ENCODE measurements at regions not wholly inside any gene's neighbourhood (a gene's known extent, or its start where the extent isn't known, plus 50 kb on each side); places are given as distances from the start of the nearest gene placed in this dataset.

GRCh38 chr1:214202992-214203391, 78.0 kb upstream of the SMYD2 start:
- no peak for ATAC-seq
- no peaks in the 10 kb centered on the region for H3K9me3 ChIP-seq

GRCh38 chr1:214205053-214205452, 75.9 kb upstream of the SMYD2 start:
- Histone ChIP-seq H3K36me3 (replicated peaks in 1 of 2; ENCODE audit: insufficient read depth in 1 of 2, low read depth in 2 of 2) (no peaks in the 10 kb centered on the region), H3K27me3 (no peaks in the 10 kb centered on the region), H3K9me3 (no peaks in the 10 kb centered on the region), H3K4me1 (no peaks in the 10 kb centered on the region), H3K27ac (no peak overlapping the region), H3K4me3 (no peak overlapping the region)
- DNase-seq (no peak), ATAC-seq (no peak)
- intact Hi-C loops (cut with DNase I), result no loop called here
- TF ChIP-seq CTCF (IDR thresholded peaks at IDR 0.05) (no peak), POLR2A (IDR thresholded peaks at IDR 0.05) (no peak)
- 65 to 73% methylated on average over 8 of the region's 8 CpGs for WGBS, 2 donors

More at GRCh38 chr1:214202992-214203391, 78.0 kb upstream of the SMYD2 start:
- intact Hi-C loops (cut with DNase I), result no loop called here
- H3K27me3 ChIP-seq, result no peaks in the 10 kb centered on the region
- no peak for TF ChIP-seq POLR2A (IDR thresholded peaks at IDR 0.05)
- DNase-seq, result no peak
- no peaks in the 10 kb centered on the region for H3K36me3 ChIP-seq (replicated peaks in 1 of 2; ENCODE audit: insufficient read depth in 1 of 2, low read depth in 2 of 2)
- H3K27ac ChIP-seq, result no peak overlapping the region
- WGBS, 2 donors, result 68 to 81% methylated on average over 3 of the region's 3 CpGs
- no peaks in the 10 kb centered on the region for H3K4me1 ChIP-seq
- no peak overlapping the region for H3K4me3 ChIP-seq

- H3K4me3 ChIP-seq, result no peak overlapping the region
- 78 to 88% methylated on average over 14 of the region's 14 CpGs for WGBS, 2 donors
These were observed 72.5 kb upstream of the SMYD2 start for GRCh38 chr1:214208460-214208859.

GRCh38 chr1:214209260-214209808, 71.6 kb upstream of the SMYD2 start:
- H3K27me3 ChIP-seq, result no peaks in the 10 kb centered on the region
- H3K4me3 ChIP-seq, result no peak overlapping the region
- DNase-seq (no peak), ATAC-seq (no peak)
- H3K9me3 ChIP-seq, result no peaks in the 10 kb centered on the region
- TF ChIP-seq CTCF (IDR thresholded peaks at IDR 0.05) (no peak), POLR2A (IDR thresholded peaks at IDR 0.05) (no peak)
- H3K36me3 ChIP-seq (replicated peaks in 1 of 2; ENCODE audit: insufficient read depth in 1 of 2, low read depth in 2 of 2), result no peaks in the 10 kb centered on the region
- H3K4me1 ChIP-seq, result peaks cover 3% of the 10 kb centered on the region
- intact Hi-C loops (cut with DNase I), result no loop called here
- WGBS, 2 donors, result 76 to 81% methylated on average over 3 to 7 of the region's 7 CpGs
- H3K27ac ChIP-seq, result no peak overlapping the region

More at GRCh38 chr1:214208460-214208859, 72.5 kb upstream of the SMYD2 start:
- no peak for TF ChIP-seq CTCF (IDR thresholded peaks at IDR 0.05)
- no peak for TF ChIP-seq POLR2A (IDR thresholded peaks at IDR 0.05)
- H3K27ac ChIP-seq, result no peak overlapping the region
- ATAC-seq (no peak), DNase-seq (no peak)
- no peaks in the 10 kb centered on the region for H3K9me3 ChIP-seq
- H3K4me1 ChIP-seq, result no peaks in the 10 kb centered on the region
- intact Hi-C loops (cut with DNase I), result no loop called here
- no peaks in the 10 kb centered on the region for H3K27me3 ChIP-seq
- no peaks in the 10 kb centered on the region for H3K36me3 ChIP-seq (replicated peaks in 1 of 2; ENCODE audit: insufficient read depth in 1 of 2, low read depth in 2 of 2)

- 29 to 43% methylated on average over 4 of the region's 4 CpGs for WGBS, 2 donors
- TF ChIP-seq CTCF (IDR thresholded peaks at IDR 0.05) (no peak), POLR2A (IDR thresholded peaks at IDR 0.05) (no peak)
- Histone ChIP-seq H3K4me3 (no peak overlapping the region), H3K27me3 (no peaks in the 10 kb centered on the region), H3K36me3 (replicated peaks in 1 of 2; ENCODE audit: insufficient read depth in 1 of 2, low read depth in 2 of 2) (no peaks in the 10 kb centered on the region), H3K9me3 (no peaks in the 10 kb centered on the region), H3K4me1 (peaks cover 31% of the 10 kb centered on the region), H3K27ac (no peak overlapping the region)
- no peak for ATAC-seq
- intact Hi-C loops (cut with DNase I), result loop anchor here (5.0 to 10.0 kb wide), 2 partner anchors 114 to 422 kb away; no protein-coding TSS in a partner anchor
- DNase-seq, result no peak
These were observed 67.8 kb upstream of the SMYD2 start for GRCh38 chr1:214213136-214213535.

Data from body of pancreas (tissue), 4 donors.